Natural killer cell (primary cell): ENCODE measurements at regions not wholly inside any gene's neighbourhood (a gene's known extent, or its start where the extent isn't known, plus 50 kb on each side); places are given as distances from the start of the nearest gene placed in this dataset.

Source experiments
- ATAC-seq, 3 donors: fragments of 150-1000 bp in 2 of 3; fragments of 200-7000 bp in 1 of 3; cut with Tn5 transposase; 1 replicate in 1 of 3; 2 replicates in 2 of 3; pipeline ENCODE4 v1.10.0; 2021; ENCODE audit warnings: mild to moderate bottlenecking in 2 of 3, moderate library complexity in 2 of 3
- DNase-seq, 2 donors: peaks; one replicate each; pipeline versions ENCODE4 v3.0.0 to v3.0.0-alpha.2; 2013 to 2021; ENCODE audit warnings: mixed read lengths in 1 of 2
- H3K27ac ChIP-seq: one replicate; pipeline ENCODE4 v1.5.1; 2013; ENCODE audit warnings: mild to moderate bottlenecking, low read length
- H3K27me3 ChIP-seq: one replicate; pipeline ENCODE4 v1.6.1; 2013; ENCODE audit warnings: low read length; ENCODE audit not compliant: control insufficient read depth, insufficient read depth
- H3K36me3 ChIP-seq: one replicate; pipeline ENCODE4 v1.6.1; 2013; ENCODE audit warnings: low read length; ENCODE audit not compliant: control insufficient read depth, insufficient read depth
- H3K4me1 ChIP-seq: one replicate; pipeline ENCODE4 v1.6.1; 2013; ENCODE audit warnings: low read length; ENCODE audit not compliant: control insufficient read depth, insufficient read depth
- H3K4me3 ChIP-seq: one replicate; pipeline ENCODE4 v1.5.1; 2013; ENCODE audit warnings: low read length
- H3K9me3 ChIP-seq: one replicate; pipeline ENCODE4 v1.6.1; 2013; ENCODE audit warnings: low read length; ENCODE audit not compliant: control insufficient read depth, insufficient read depth
- H3K27ac Mint-ChIP-seq, 2 donors: one replicate each; pipeline ENCODE4 v1.8.0; 2022; ENCODE audit warnings: mild to moderate bottlenecking in 2 of 2, mixed read lengths in 2 of 2, moderate library complexity in 1 of 2
- H3K27me3 Mint-ChIP-seq, 2 donors: one replicate each; pipeline ENCODE4 v1.8.0; 2022; ENCODE audit warnings: low read depth in 2 of 2, mixed read lengths in 2 of 2
- H3K36me3 Mint-ChIP-seq: one replicate; pipeline ENCODE4 v1.8.0; 2022; ENCODE audit warnings: mixed read lengths
- H3K4me1 Mint-ChIP-seq, 2 donors: one replicate each; pipeline ENCODE4 v1.8.0; 2022; ENCODE audit warnings: mixed read lengths in 2 of 2
- H3K4me3 Mint-ChIP-seq: one replicate; pipeline ENCODE4 v1.8.0; 2022; ENCODE audit warnings: mild to moderate bottlenecking, moderate library complexity, mixed read lengths
- H3K9me3 Mint-ChIP-seq, 2 donors: one replicate each; pipeline ENCODE4 v1.8.0; 2022; ENCODE audit warnings: mixed read lengths in 2 of 2
- CTCF ChIP-seq: fragments of 200-600 bp; IDR thresholded peaks from one replicate; pipeline ENCODE4 v1.8.0; 2022; ENCODE audit warnings: antibody characterized with exemption
- WGBS: methylation state at CpG from one replicate; pipeline ENCODE4 v1.1.7; 2013; ENCODE audit warnings: missing lambda C conversion rate; ENCODE audit not compliant: insufficient coverage; 5-methylcytosine and 5-hydroxymethylcytosine counted together
- intact Hi-C: fragments of 100-400 bp; cut with micrococcal nuclease; formaldehyde crosslinking; loops from one replicate; pipeline ENCODE4 v1.14.2; 2022

GRCh38 chr19:31666126-31666525 is 316.9 kb upstream of the TSHZ3 start:
- 81% methylated on average over 3 of the region's 3 CpGs for WGBS
- TF ChIP-seq CTCF = no peak
- H3K4me1 ChIP-seq = no peaks in the 10 kb centered on the region
- H3K4me3 Mint-ChIP-seq = no peak overlapping the region
- ATAC-seq (no peak), DNase-seq (no peak)
- no peak overlapping the region for H3K27ac Mint-ChIP-seq
- H3K27me3 ChIP-seq = no peaks in the 10 kb centered on the region
- no peaks in the 10 kb centered on the region for H3K9me3 ChIP-seq
- no peaks in the 10 kb centered on the region for H3K36me3 Mint-ChIP-seq
- peaks cover 0 to 4% of the 10 kb centered on the region in 2 donors for H3K27me3 Mint-ChIP-seq
- H3K27ac ChIP-seq = no peak overlapping the region
- H3K9me3 Mint-ChIP-seq = no peaks in the 10 kb centered on the region
- intact Hi-C loops = no loop called here
- no peaks in the 10 kb centered on the region for H3K4me1 Mint-ChIP-seq
- no peaks in the 10 kb centered on the region for H3K36me3 ChIP-seq
- H3K4me3 ChIP-seq = no peak overlapping the region

- Histone ChIP-seq H3K27ac (no peak overlapping the region), H3K4me3 (no peak overlapping the region), H3K27me3 (no peaks in the 10 kb centered on the region), H3K36me3 (no peaks in the 10 kb centered on the region), H3K9me3 (no peaks in the 10 kb centered on the region), H3K4me1 (no peaks in the 10 kb centered on the region)
- Mint-ChIP-seq H3K4me1 (no peaks in the 10 kb centered on the region), H3K27ac (no peak overlapping the region), H3K36me3 (no peaks in the 10 kb centered on the region), H3K27me3 (peaks cover 0 to 3% of the 10 kb centered on the region in 2 donors), H3K9me3 (no peaks in the 10 kb centered on the region), H3K4me3 (no peak overlapping the region)
- intact Hi-C loops = no loop called here
- ATAC-seq (no peak), DNase-seq (no peak)
- WGBS = 87% methylated on average over 4 of the region's 4 CpGs
- no peak for TF ChIP-seq CTCF
Observed at GRCh38 chr19:31667106-31667505, 317.9 kb upstream of the TSHZ3 start.

GRCh38 chr19:31668921-31669320 is 319.7 kb upstream of the TSHZ3 start:
- Histone ChIP-seq H3K36me3 (no peaks in the 10 kb centered on the region), H3K4me3 (no peak overlapping the region), H3K27ac (no peak overlapping the region), H3K27me3 (no peaks in the 10 kb centered on the region), H3K9me3 (no peaks in the 10 kb centered on the region), H3K4me1 (no peaks in the 10 kb centered on the region)
- TF ChIP-seq CTCF = no peak
- Mint-ChIP-seq H3K4me3 (no peak overlapping the region), H3K4me1 (no peaks in the 10 kb centered on the region), H3K27ac (no peak overlapping the region), H3K36me3 (no peaks in the 10 kb centered on the region), H3K9me3 (no peaks in the 10 kb centered on the region), H3K27me3 (peaks cover 0 to 6% of the 10 kb centered on the region in 2 donors)
- intact Hi-C loops = no loop called here
- 88% methylated on average over 4 of the region's 4 CpGs for WGBS
- ATAC-seq (no peak), DNase-seq (no peak)

GRCh38 chr19:31670931-31671330 is 321.7 kb upstream of the TSHZ3 start:
- Mint-ChIP-seq H3K4me3 (no peak overlapping the region), H3K4me1 (no peaks in the 10 kb centered on the region), H3K9me3 (no peaks in the 10 kb centered on the region), H3K27me3 (peaks cover 0 to 6% of the 10 kb centered on the region in 2 donors), H3K27ac (no peak overlapping the region), H3K36me3 (no peaks in the 10 kb centered on the region)
- TF ChIP-seq CTCF = no peak
- Histone ChIP-seq H3K4me1 (no peaks in the 10 kb centered on the region), H3K4me3 (no peak overlapping the region), H3K36me3 (no peaks in the 10 kb centered on the region), H3K9me3 (no peaks in the 10 kb centered on the region), H3K27me3 (no peaks in the 10 kb centered on the region), H3K27ac (no peak overlapping the region)
- intact Hi-C loops = no loop called here
- WGBS = 87% methylated on average over 10 of the region's 10 CpGs
- DNase-seq = no peak
- ATAC-seq = no peak
